Right atrium auricular region (tissue), 2 donors: ENCODE measurements at regions not wholly inside any gene's neighbourhood (a gene's known extent, or its start where the extent isn't known, plus 50 kb on each side); places are given as distances from the start of the nearest gene placed in this dataset.

Experiments
- DNase-seq: peaks from one replicate; pipeline ENCODE4 v3.0.0-alpha.2; 2019; ENCODE audit warnings: low spot score
- H3K27ac ChIP-seq, 2 donors: fragments of 200-600 bp; sonication (generic); 1 replicate in 1 of 2; 2 replicates in 1 of 2; pipeline ENCODE4 v1.5.1; 2016 to 2019
- H3K27me3 ChIP-seq, 2 donors: fragments of 200-600 bp; sonication (generic); one replicate each; pipeline versions ENCODE4 v1.5.1 to v1.6.0; 2017 to 2019
- H3K36me3 ChIP-seq: fragments of 200-600 bp; sonication (generic); one replicate; pipeline ENCODE4 v1.5.1; 2016
- H3K4me1 ChIP-seq, 2 donors: fragments of 200-600 bp; sonication (generic); one replicate each; pipeline versions ENCODE4 v1.5.1 to v1.6.0; 2017 to 2019
- H3K4me3 ChIP-seq, 2 donors: fragments of 200-600 bp; sonication (generic); 1 replicate in 1 of 2; 2 replicates in 1 of 2; pipeline ENCODE4 v1.5.1; 2017 to 2019; ENCODE audit warnings: mild to moderate bottlenecking in 1 of 2, moderate library complexity in 1 of 2
- H3K9me3 ChIP-seq, 2 donors: fragments of 200-600 bp; sonication (generic); one replicate each; pipeline ENCODE4 v1.5.1; 2019
- CTCF ChIP-seq, 2 donors: fragments of 200-600 bp; sonication (generic); IDR thresholded peaks; one replicate each; pipeline ENCODE4 v1.5.1; 2019; ENCODE audit warnings: antibody characterized with exemption in 2 of 2

DNA sequence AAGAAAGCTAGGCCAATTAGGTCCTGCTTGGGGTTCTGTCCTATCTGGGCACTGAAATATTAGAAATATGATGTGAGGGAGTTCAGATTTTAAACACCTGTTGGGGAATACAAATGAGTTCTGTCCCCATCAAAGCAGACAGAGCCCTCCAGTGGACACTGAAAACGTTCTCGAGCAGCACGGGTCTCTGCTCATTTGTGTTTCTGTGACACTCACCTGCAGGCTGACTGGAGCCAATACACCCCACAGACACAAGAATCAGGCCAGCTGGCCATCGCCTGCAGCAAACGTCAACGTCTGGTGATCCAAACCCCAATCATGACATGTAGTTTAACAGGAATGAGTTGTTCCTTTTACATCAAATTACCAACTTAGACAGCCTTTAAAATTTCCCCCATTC lies 493.4 kb upstream of the TMEM132C start:
- no peaks in the 10 kb centered on the region for H3K9me3 ChIP-seq
- H3K27me3 ChIP-seq, result no peaks in the 10 kb centered on the region
- no peak for DNase-seq
- no peak overlapping the region for H3K4me3 ChIP-seq
- no peak for TF ChIP-seq CTCF (IDR thresholded peaks at IDR 0.05)
- no peak overlapping the region for H3K27ac ChIP-seq
- no peaks in the 10 kb centered on the region for H3K4me1 ChIP-seq
- no peaks in the 10 kb centered on the region for H3K36me3 ChIP-seq

DNA sequence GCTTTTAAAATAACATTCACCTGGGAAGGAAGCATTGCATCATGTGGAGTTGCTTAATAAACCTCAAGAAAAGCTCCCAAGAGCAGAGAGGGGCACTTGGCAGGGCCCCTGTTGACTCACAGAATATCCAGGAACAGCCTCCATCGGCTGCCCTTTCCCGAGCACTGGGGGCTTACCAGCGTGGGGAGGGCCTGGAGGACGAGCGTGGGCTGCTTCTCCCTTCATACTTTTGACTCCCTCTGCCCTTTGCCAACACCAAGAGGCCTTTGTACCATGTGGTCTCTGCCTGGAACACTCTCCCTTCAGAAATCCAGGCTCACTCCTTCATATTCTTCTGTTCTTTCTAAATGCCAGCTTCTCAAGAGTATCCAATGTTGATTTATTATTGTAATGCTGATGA lies 492.1 kb upstream of the TMEM132C start:
- Histone ChIP-seq H3K4me1 (no peaks in the 10 kb centered on the region), H3K27ac (no peak overlapping the region), H3K9me3 (no peaks in the 10 kb centered on the region), H3K4me3 (no peak overlapping the region), H3K36me3 (no peaks in the 10 kb centered on the region), H3K27me3 (no peaks in the 10 kb centered on the region)
- no peak for DNase-seq
- no peak for TF ChIP-seq CTCF (IDR thresholded peaks at IDR 0.05)

- no peak for TF ChIP-seq CTCF (IDR thresholded peaks at IDR 0.05)
- Histone ChIP-seq H3K27me3 (no peaks in the 10 kb centered on the region), H3K4me3 (no peak overlapping the region), H3K4me1 (no peaks in the 10 kb centered on the region), H3K36me3 (no peaks in the 10 kb centered on the region), H3K9me3 (no peaks in the 10 kb centered on the region), H3K27ac (no peak overlapping the region)
- DNase-seq, result no peak
Observed at GRCh38 chr12:127779301-127780045, 487.5 kb upstream of the TMEM132C start.

DNA sequence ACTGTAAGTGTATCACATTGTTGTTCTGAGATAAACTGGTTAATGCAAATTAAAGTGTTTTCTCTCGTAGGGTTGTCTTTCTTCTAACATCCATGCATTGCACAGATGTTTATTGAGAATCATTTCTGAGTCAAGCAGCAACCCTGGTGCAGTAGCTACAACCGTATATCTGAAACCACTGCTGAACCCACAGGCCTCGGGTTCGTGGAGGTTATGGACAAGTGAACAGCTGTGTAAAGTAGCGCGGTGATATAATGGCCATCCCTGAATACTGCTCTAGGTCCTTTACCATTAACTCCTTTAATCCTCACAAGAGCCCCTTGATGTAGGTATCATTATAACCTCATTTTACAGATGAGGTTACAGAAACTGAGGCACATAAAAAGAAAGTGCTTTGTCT lies 486.1 kb upstream of the TMEM132C start:
- H3K4me3 ChIP-seq, result no peak overlapping the region
- no peak for TF ChIP-seq CTCF (IDR thresholded peaks at IDR 0.05)

GRCh38 chr12:127781336-127781735 lies 485.6 kb upstream of the TMEM132C start:
- no peak overlapping the region for H3K27ac ChIP-seq
- no peaks in the 10 kb centered on the region for H3K36me3 ChIP-seq
- no peak for TF ChIP-seq CTCF (IDR thresholded peaks at IDR 0.05)
- no peak for DNase-seq
- no peaks in the 10 kb centered on the region for H3K9me3 ChIP-seq
- no peaks in the 10 kb centered on the region for H3K27me3 ChIP-seq
- H3K4me1 ChIP-seq, result no peaks in the 10 kb centered on the region
- no peak overlapping the region for H3K4me3 ChIP-seq

More for the DNA sequence above, 486.1 kb upstream of the TMEM132C start:
- Histone ChIP-seq H3K27me3 (no peaks in the 10 kb centered on the region), H3K4me1 (no peaks in the 10 kb centered on the region), H3K27ac (no peak overlapping the region), H3K36me3 (no peaks in the 10 kb centered on the region), H3K9me3 (no peaks in the 10 kb centered on the region)
- no peak for DNase-seq

- no peak for TF ChIP-seq CTCF (IDR thresholded peaks at IDR 0.05)
- Histone ChIP-seq H3K27ac (no peak overlapping the region), H3K4me3 (no peak overlapping the region), H3K4me1 (no peaks in the 10 kb centered on the region), H3K9me3 (no peaks in the 10 kb centered on the region), H3K27me3 (no peaks in the 10 kb centered on the region), H3K36me3 (no peaks in the 10 kb centered on the region)
- DNase-seq, result no peak
Observed at GRCh38 chr12:127785540-127785939, 481.4 kb upstream of the TMEM132C start.
